ENCODE measurements at regions not wholly inside any gene's neighbourhood (a gene's known extent, or its start where the extent isn't known, plus 50 kb on each side); places are given as distances from the start of the nearest gene placed in this dataset.

DNA sequence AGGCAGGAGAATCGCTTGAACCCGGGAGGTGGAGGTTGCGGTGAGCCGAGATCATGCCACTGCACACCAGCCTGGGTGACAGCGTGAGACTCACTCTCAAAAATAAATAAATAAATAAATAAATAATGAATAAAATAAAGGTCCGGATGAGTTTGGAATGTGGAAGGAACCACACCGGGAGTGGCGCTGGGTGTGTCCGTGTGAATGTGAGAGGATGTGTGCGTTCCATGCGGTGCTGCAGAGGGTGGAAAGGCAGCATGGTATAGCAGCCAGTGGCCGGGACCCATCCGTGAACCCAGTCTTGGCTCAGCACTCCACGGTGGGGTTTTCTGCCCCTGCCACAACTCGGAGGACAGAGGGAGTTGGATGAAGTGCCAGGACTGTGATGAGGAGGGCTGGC is 56.2 kb upstream of the POFUT2 start:
- Histone ChIP-seq H3K36me3 (replicated peaks) (no peaks in the 10 kb centered on the region), H3K27me3 (replicated peaks) (no peaks in the 10 kb centered on the region), H3K27ac (no peak overlapping the region), H3K4me3 (ENCODE audit: low read depth, low read length) (no peak overlapping the region)
- TF ChIP-seq, protein P1, sequence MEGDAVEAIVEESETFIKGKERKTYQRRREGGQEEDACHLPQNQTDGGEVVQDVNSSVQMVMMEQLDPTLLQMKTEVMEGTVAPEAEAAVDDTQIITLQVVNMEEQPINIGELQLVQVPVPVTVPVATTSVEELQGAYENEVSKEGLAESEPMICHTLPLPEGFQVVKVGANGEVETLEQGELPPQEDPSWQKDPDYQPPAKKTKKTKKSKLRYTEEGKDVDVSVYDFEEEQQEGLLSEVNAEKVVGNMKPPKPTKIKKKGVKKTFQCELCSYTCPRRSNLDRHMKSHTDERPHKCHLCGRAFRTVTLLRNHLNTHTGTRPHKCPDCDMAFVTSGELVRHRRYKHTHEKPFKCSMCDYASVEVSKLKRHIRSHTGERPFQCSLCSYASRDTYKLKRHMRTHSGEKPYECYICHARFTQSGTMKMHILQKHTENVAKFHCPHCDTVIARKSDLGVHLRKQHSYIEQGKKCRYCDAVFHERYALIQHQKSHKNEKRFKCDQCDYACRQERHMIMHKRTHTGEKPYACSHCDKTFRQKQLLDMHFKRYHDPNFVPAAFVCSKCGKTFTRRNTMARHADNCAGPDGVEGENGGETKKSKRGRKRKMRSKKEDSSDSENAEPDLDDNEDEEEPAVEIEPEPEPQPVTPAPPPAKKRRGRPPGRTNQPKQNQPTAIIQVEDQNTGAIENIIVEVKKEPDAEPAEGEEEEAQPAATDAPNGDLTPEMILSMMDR (IDR thresholded peaks at IDR 0.05; ENCODE audit: low read depth, low read length, missing control alignments) = no peak
- no peak for DNase-seq
- in situ Hi-C loops (cut with HindIII; ENCODE audit: low pct_ligation_motif_present, low sequenced_read_pairs) = no loop called here

DNA sequence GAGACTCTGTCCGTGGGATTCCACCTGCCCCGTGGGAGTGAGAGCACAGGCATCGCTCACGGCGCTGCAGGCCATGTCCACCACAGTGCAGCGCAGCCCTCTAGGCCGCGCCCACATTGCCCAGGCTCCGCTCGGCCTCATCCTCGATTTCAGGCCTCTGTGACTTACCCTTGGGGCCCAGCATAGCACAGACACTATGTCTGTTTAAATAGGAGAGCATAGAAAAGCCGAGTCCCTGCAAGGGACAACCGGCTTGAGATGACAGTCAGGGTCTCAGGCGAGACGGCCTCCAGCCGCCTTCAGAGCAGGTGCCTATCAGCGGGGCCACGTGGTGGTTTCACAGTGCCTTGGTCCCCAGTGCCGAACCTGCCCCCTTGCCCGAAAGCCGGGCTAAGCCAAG is 56.9 kb upstream of the POFUT2 start:
- Histone ChIP-seq H3K4me3 (ENCODE audit: low read depth, low read length) (no peak overlapping the region), H3K36me3 (replicated peaks) (no peaks in the 10 kb centered on the region), H3K27me3 (replicated peaks) (no peaks in the 10 kb centered on the region), H3K27ac (no peak overlapping the region)
- TF ChIP-seq, protein P1 (IDR thresholded peaks at IDR 0.05; ENCODE audit: low read depth, low read length, missing control alignments) = no peak
- no peak for DNase-seq
- in situ Hi-C loops (cut with HindIII; ENCODE audit: low pct_ligation_motif_present, low sequenced_read_pairs) = no loop called here

DNA sequence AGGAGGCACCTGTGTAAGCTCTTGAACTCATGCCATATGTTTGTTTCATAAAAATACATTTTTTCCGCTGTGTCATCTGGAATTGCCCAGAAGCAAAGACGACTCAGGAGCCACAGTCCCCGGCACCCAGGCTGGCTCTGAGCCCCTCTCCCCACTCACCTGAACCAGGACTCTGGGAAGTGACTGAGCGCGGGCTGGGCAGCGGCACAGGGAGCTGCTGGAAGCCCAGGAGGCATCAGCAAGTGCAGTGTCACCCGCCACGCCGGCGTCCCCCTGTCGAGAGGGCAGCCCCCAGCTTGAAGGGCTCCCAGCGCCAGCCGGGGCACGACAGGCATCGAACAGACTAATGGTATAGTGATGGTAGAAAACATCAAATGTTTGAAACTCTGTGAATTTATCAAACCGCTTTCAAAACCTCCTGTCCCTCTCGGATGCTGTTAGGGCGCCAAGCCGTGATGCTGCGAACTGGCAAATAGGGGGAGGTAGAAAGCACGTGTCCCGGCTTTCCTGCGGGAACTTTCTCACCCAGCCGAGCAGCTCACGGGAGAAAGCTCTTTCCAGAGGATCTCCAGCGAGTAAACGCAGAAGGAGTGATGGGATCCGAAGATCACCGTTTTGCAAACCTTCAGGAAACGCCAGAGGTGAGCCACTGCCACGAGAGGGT is 57.8 kb upstream of the COL18A1 start:
- TF ChIP-seq, protein P1 (IDR thresholded peaks at IDR 0.05; ENCODE audit: low read depth, low read length, missing control alignments) = no peak
- no peak for DNase-seq
- Histone ChIP-seq H3K27ac (no peak overlapping the region), H3K27me3 (replicated peaks) (no peaks in the 10 kb centered on the region), H3K36me3 (replicated peaks) (no peaks in the 10 kb centered on the region), H3K4me3 (ENCODE audit: low read depth, low read length) (no peak overlapping the region)
- in situ Hi-C loops (cut with HindIII; ENCODE audit: low pct_ligation_motif_present, low sequenced_read_pairs) = no loop called here

DNA sequence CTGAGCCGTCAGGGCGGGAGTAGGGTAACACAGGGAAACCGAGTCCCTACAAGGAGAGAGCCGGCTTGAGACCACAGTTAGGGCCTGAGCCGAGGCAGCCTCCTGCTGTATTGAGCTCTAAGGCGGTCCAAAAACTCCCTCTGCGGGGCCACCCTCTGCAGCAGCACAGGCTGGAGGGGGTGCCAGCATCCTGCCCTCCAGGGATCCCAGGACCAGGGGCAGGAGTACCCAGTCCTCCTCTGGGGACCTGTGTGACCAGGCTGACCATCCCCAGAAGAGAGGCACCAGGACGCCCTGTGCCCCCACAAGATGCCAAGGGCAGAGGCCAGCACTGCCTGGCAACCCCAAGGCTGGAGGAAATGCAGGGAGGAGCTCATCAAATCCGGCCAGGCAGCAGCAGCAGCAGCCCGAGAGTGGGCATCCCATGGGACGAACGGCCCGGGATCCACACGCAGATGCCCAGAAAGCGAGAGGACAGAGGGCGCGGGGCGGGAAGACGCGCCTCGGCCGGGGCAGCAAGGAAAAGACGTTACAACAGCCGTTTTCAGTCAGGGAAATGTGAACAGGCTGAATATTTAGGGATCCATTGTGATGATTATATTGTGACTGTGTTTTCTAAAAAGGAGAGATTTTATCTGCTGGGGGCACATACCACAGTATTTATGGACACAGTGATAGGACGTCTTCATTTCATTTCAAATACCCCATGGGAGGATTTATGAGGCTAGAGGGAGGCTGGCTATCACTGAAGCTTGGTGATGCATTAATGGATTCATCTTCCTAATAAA is 57.1 kb upstream of the COL18A1 start:
- in situ Hi-C loops (cut with HindIII; ENCODE audit: low pct_ligation_motif_present, low sequenced_read_pairs) = no loop called here
- H3K27me3 ChIP-seq (replicated peaks) = no peaks in the 10 kb centered on the region
- TF ChIP-seq, protein P1 (IDR thresholded peaks at IDR 0.05; ENCODE audit: low read depth, low read length, missing control alignments) = no peak
- DNase-seq = no peak
- no peak overlapping the region for H3K27ac ChIP-seq
- no peaks in the 10 kb centered on the region for H3K36me3 ChIP-seq (replicated peaks)
- H3K4me3 ChIP-seq (ENCODE audit: low read depth, low read length) = no peak overlapping the region

DNA sequence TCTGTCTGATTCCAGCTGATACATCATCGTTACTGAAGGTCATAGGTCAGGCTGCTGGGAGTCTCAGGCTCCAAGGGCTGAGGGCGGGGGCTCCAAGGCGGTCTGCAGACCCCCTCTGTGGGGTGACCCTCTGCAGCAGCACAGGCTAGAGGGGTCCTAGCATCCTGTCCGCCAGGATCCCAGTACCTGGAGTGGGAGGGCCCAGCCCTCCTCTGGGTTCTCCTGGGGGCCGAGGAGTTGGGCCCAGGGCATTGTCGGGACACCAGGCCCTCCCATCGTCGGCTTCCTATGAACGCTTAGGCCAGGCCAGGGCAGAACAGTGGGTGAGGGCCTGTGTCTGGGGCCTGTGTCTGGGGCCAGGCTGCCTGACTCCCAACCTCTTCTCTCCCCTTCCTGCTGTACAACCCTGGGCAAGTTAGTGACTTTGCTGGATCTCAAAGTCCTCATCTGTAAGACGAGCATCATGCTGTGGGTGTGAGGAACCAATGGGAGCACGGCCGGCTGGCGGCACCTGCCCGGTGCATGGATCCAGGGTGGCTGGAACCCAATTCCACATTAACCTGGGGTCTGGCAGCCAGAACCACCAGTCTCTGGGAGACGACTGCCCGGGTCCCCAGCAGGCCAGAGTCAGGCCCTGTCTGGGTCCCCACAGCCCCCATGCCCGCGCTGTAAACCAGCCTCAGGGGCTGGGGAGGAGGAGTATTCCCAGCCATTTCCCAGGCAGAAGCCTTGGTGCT is 56.2 kb upstream of the COL18A1 start:
- H3K36me3 ChIP-seq (replicated peaks) = no peaks in the 10 kb centered on the region
- no peak overlapping the region for H3K4me3 ChIP-seq (ENCODE audit: low read depth, low read length)
- in situ Hi-C loops (cut with HindIII; ENCODE audit: low pct_ligation_motif_present, low sequenced_read_pairs) = no loop called here
- no peak for DNase-seq
- H3K27ac ChIP-seq = no peak overlapping the region
- TF ChIP-seq, protein P1 (IDR thresholded peaks at IDR 0.05; ENCODE audit: low read depth, low read length, missing control alignments) = no peak
- no peaks in the 10 kb centered on the region for H3K27me3 ChIP-seq (replicated peaks)

Data from brain microvascular endothelial cell (primary cell).